GM04504 (cell line): ENCODE measurements at regions not wholly inside any gene's neighbourhood (a gene's known extent, or its start where the extent isn't known, plus 50 kb on each side); places are given as distances from the start of the nearest gene placed in this dataset.

Source experiments
- DNase-seq: peaks from one replicate; pipeline ENCODE4 v3.0.0-alpha.2; 2012; ENCODE audit warnings: low read depth

DNA sequence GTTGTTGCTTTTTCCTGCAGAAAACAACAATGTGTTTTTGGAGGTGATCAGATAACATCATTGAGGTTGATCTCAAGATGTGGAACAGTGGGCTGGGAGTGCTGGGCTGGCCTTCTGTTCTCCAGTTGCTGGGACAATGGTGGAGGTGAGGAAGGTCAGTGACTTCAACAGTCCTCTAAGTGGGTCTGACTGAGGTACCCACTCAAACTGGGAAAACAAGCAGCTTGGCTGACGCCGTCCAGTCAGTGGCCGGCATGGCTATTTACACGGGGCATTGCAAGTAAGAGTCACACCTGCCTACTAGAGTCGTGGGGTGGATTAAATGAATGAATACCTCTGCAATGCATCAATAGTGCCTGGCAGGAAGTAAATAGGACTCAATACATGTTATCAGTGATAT, 386.7 kb upstream of the ZFHX3 start:
- no peak for DNase-seq

GRCh38 chr16:73433731-73434307, 385.9 kb upstream of the ZFHX3 start:
- DNase-seq: no peak

- no peak for DNase-seq
These were observed 385.2 kb upstream of the ZFHX3 start for GRCh38 chr16:73432850-73433730.

DNA sequence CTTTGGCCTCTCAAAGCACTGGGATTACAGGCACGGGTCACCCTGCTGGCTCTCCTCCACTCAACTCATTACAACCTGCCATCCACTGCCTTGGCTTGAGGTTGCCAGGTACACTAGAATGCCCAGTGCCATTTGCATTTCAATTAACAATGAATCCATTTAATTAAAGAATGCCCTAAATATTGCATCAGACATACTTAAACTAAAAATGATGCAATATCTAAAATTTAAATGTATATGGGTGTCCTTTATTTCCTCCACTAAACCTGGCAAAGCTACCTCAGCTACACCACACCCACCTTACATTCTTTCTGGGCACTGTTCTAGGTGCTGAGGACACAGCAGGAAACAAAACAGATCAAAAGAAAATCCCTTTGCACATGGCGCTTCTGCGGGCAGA, 382.2 kb upstream of the ZFHX3 start:
- DNase-seq: no peak

GRCh38 chr16:73428121-73428520, 380.2 kb upstream of the ZFHX3 start:
- DNase-seq: no peak

DNA sequence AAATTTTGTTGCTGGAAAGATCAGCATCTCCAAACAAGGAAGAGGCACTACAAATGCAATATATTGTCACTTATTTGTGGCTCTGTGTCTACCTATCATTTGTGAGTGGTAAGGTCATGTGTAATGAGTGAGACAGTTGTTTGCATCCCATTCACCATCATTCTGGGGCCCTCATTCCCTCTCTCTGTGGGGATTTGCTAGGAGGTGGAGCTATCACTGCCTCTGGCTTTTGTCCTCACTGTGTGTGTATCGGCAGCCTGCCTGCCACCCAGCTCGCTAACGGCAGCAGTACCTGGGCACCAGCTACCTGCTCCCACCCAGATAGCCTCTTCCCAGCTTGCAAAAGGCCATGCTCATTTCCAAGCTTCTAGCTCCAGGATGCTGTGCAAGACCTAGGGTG, 379.2 kb upstream of the ZFHX3 start:
- DNase-seq: no peak

DNA sequence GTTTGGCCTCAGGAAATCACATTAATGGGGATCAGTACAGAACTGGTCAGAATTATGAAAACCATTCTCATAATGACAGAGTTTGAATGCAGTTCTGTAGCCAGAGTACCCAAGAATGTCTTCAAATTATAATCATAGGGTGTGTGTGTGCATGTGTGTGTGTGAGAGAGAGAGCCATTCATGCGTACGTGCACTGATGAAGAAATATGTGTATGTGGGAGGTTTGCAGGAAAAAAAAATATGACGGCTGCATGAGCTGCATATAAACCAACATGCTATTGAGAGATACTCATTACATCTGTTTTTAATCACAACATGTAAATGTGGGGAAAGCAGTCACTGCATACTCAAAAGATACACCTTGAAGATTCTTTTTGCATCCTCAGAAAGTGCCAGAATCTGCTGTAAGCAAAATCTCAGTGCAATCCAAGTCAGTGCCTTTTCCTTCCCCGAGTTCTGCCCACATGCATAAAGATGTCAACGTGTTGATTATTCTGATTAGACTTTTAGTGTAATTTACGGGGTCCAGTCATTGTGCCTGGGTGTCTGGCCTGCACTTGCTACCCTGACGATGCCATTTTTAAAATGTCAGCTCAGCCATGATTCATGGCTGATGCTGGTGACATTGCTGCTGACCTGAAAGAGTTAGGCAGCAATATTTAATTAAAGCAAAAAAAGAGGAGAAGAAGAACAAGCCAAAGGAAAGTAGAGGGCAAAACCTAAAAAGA, 378.7 kb upstream of the ZFHX3 start:
- DNase-seq: no peak

DNA sequence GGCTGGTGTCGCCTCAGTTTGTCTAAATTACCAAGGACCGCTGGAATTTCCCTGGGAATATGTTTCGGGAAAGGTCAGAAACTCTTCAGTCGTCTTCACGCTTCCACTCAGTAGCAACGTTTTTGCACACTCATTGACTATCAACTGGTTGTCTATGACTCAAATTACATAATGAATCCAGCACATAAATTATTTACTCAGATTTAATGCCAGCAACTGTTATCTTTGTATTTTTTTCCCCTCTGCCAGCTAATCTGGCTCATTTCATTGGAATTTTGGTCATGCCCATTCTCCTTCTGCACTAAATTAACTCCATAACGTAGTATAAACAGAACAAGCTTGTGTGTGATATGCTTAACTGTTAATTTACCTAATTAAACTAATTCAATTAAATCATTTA, 372.7 kb upstream of the ZFHX3 start:
- DNase-seq: no peak

DNA sequence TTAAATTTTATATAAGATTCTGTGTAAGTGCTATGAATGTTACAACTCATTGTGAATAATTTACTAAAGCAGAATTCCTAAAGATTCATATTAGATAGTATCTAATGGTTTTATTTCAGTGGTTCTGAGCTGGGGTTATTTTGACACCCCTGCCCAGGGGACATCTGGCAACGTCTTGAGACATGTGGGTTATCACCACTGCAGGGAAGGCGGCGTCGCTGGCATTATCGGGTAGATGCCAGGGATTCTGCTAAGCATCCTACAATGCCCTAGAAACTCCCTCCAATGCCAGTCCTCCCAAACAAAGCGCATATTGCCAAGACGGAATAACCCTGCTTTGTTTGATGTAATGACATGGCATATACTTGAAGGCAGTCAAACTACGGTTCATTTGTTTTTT, 372.3 kb upstream of the ZFHX3 start:
- DNase-seq: no peak

- no peak for DNase-seq
These were observed 370.8 kb upstream of the ZFHX3 start for GRCh38 chr16:73418691-73419090.

GRCh38 chr16:73418051-73418450, 370.1 kb upstream of the ZFHX3 start:
- DNase-seq: no peak

- no peak for DNase-seq
These were observed 367.4 kb upstream of the ZFHX3 start for GRCh38 chr16:73415286-73415685.

- DNase-seq: no peak
These were observed 366.7 kb upstream of the ZFHX3 start for GRCh38 chr16:73414638-73415037.

- DNase-seq: no peak
These were observed 365.9 kb upstream of the ZFHX3 start for GRCh38 chr16:73413830-73414190.

DNA sequence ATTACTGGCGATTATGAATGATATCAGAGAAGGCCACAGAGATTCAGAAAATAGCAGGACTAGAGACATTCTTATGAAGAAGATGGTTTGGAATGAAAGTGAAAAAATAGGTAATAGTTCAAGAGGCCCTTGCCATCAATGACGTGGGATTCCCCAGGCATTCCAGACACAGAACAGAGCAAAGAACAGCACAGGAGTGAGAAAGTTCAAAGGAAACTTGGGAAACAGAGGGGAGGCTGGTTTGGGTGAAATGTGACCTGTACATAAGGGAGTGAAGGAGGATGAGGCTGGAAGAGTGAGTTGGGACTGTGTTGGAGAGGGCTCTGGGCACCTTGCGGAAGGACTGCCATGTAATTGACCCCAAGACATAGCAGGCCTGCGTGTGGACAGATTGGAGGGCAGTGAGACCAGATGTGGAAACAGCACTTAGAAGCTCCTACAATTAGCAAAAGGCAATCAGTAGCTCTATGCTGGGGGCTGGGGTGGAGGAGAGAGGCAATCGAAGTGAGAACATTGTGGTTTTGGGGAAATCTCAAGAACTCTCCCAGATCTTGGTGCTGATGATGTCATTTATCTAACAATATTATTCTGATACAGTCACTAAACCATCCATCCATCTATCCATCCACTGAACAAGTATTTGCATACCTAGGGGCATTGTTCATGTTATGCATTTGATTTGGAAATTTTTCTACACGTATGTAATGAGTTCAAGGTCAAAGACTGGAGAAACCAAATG, 365.3 kb upstream of the ZFHX3 start:
- no peak for DNase-seq

GRCh38 chr16:73412416-73412815, 364.5 kb upstream of the ZFHX3 start:
- DNase-seq: no peak

- DNase-seq: no peak
These were observed 360.8 kb upstream of the ZFHX3 start for GRCh38 chr16:73408716-73409115.

DNA sequence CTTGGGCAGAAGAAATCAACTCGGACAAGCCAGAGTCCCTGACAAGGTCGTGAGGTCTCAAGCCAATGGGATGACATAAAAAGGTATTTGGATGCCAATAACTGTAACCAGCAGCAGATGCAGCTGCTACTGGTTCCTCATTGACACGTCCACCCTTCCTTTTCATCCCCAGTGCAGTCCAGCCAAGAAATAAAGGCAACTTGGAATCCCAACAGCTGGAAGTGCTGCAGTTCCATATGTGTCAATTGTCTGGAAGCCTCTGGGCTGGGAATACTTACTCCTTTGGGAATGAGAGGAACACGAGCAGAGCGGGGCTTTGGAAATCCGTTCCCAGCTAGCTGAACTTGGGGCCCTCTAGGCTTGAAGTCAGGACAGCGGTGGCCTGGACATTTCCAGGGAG, 360.4 kb upstream of the ZFHX3 start:
- no peak for DNase-seq

DNA sequence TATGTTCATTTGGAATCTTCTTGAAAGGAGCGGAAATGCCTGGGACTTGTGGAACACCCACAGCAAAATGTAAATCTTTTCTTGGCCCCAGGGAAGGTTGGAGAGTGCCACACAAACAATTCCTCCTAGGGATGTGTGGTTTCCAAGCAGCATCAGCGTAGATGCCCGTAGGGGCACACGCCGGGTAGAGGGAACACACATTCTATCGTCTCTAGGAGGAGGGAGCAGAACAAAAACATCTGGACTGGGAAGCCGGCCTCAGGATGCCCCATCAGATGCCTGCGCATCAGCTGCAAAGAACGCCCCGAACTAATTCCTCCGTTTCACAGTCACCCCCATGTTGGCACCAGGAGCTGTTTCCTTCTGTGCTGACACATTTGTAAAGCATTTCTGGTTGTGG, 357.9 kb upstream of the ZFHX3 start:
- peak; percentile 8 for DNase-seq

- no peak for DNase-seq
These were observed 356.1 kb upstream of the ZFHX3 start for GRCh38 chr16:73404001-73404400.

GRCh38 chr16:73403291-73403690, 355.4 kb upstream of the ZFHX3 start:
- no peak for DNase-seq

DNA sequence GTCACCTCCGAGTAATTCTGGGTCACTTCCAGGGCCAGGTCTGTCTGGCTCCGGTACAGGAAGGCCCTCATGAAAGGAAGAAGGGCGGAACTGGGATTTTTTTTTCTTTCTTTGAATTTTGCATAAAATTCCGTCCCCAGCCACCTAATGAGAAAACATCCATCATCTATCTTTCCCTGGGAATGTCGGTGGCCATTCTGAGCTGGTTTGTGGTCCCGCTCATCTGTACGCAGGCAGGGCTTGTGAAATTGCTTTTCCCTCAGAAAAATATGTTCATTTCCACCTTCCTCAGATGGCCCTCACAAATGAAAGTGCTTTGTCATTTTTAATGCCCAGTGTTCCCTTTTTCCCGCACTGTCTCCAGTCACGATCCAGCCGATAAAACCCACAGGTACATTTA, 353.0 kb upstream of the ZFHX3 start:
- no peak for DNase-seq

- DNase-seq: no peak
These were observed 352.1 kb upstream of the ZFHX3 start for GRCh38 chr16:73399997-73400396.
